ENCODE measurements at regions not wholly inside any gene's neighbourhood (a gene's known extent, or its start where the extent isn't known, plus 50 kb on each side); places are given as distances from the start of the nearest gene placed in this dataset.

- no peak overlapping the region for H3K4me3 ChIP-seq (ENCODE audit: low read depth, low read length)
- no peak for DNase-seq (ENCODE audit: low read depth)
- in situ Hi-C loops (cut with HindIII; ENCODE audit: low sequenced_read_pairs), result loop anchor here (25.0 kb wide), 1 partner anchor 1298 kb away; the partner anchor contains the start of genes POLR1H and PPP1R11
- no peak for TF ChIP-seq CTCF (IDR thresholded peaks at IDR 0.05; ENCODE audit: low read depth, low read length, missing control alignments)
These were observed 159.6 kb downstream of the TRIM27 start for GRCh38 chr6:28764014-28764723.

- in situ Hi-C loops (cut with HindIII; ENCODE audit: low sequenced_read_pairs), result loop anchor here (25.0 kb wide), 1 partner anchor 1297 kb away; the partner anchor contains the start of genes POLR1H and PPP1R11
- no peak for DNase-seq (ENCODE audit: low read depth)
- no peak for TF ChIP-seq CTCF (IDR thresholded peaks at IDR 0.05; ENCODE audit: low read depth, low read length, missing control alignments)
- no peak overlapping the region for H3K4me3 ChIP-seq (ENCODE audit: low read depth, low read length)
These were observed 159.0 kb downstream of the TRIM27 start for GRCh38 chr6:28764761-28765282.

- DNase-seq (ENCODE audit: low read depth), result no peak
- no peak for TF ChIP-seq CTCF (IDR thresholded peaks at IDR 0.05; ENCODE audit: low read depth, low read length, missing control alignments)
- in situ Hi-C loops (cut with HindIII; ENCODE audit: low sequenced_read_pairs), result loop anchor here (25.0 kb wide), 1 partner anchor 1296 kb away; the partner anchor contains the start of genes POLR1H and PPP1R11
- no peak overlapping the region for H3K4me3 ChIP-seq (ENCODE audit: low read depth, low read length)
These were observed 157.8 kb downstream of the TRIM27 start for GRCh38 chr6:28765978-28766351.

GRCh38 chr6:28766426-28766825, 157.4 kb downstream of the TRIM27 start:
- DNase-seq (ENCODE audit: low read depth), result no peak
- no peak for TF ChIP-seq CTCF (IDR thresholded peaks at IDR 0.05; ENCODE audit: low read depth, low read length, missing control alignments)
- H3K4me3 ChIP-seq (ENCODE audit: low read depth, low read length), result no peak overlapping the region
- in situ Hi-C loops (cut with HindIII; ENCODE audit: low sequenced_read_pairs), result loop anchor here (25.0 kb wide), 1 partner anchor 1296 kb away; the partner anchor contains the start of genes POLR1H and PPP1R11

GRCh38 chr6:28767133-28767532, 156.7 kb downstream of the TRIM27 start:
- DNase-seq (ENCODE audit: low read depth), result no peak
- in situ Hi-C loops (cut with HindIII; ENCODE audit: low sequenced_read_pairs), result loop anchor here (25.0 kb wide), 1 partner anchor 1295 kb away; the partner anchor contains the start of genes POLR1H and PPP1R11
- TF ChIP-seq CTCF (IDR thresholded peaks at IDR 0.05; ENCODE audit: low read depth, low read length, missing control alignments), result no peak
- H3K4me3 ChIP-seq (ENCODE audit: low read depth, low read length), result no peak overlapping the region

GRCh38 chr6:28767691-28768090, 156.1 kb downstream of the TRIM27 start:
- in situ Hi-C loops (cut with HindIII; ENCODE audit: low sequenced_read_pairs), result loop anchor here (25.0 kb wide), 1 partner anchor 1295 kb away; the partner anchor contains the start of genes POLR1H and PPP1R11
- no peak overlapping the region for H3K4me3 ChIP-seq (ENCODE audit: low read depth, low read length)
- no peak for DNase-seq (ENCODE audit: low read depth)
- TF ChIP-seq CTCF (IDR thresholded peaks at IDR 0.05; ENCODE audit: low read depth, low read length, missing control alignments), result no peak

Measured in astrocyte of the cerebellum (primary cell).